ENCODE measurements at regions not wholly inside any gene's neighbourhood (a gene's known extent, or its start where the extent isn't known, plus 50 kb on each side); places are given as distances from the start of the nearest gene placed in this dataset.

DNA sequence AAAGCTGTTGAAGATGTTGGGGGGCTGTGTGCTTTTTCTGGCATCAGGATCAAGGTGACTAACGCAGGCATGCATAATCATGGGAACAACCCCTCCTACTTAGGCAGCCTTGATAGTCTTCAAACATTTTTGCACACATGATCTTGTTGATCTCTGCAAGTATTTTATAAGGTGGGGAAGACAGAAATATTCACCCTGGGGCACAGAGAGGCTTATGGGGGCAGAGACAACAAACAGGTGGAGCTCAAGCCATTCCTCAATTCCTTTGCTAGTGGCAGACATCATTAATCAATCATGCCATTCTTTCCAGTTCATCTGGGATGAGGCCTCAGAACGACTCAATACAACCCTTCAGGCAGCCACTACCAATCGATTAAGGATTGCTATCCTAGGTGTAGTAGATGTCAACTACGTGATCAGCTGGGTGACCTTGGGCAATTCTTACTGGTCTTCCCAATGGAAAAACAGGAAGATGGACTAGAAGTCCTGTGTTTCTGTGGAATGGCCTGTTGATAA lies 110.3 kb upstream of the SMAD3 start:
- no peak overlapping the region for H2BK20ac ChIP-seq (ENCODE audit: low read depth, low read length, poor library complexity, severe bottlenecking)
- H2BK5ac ChIP-seq (ENCODE audit: insufficient read length, low read length): no peak overlapping the region
- no CpG with 5 or more reads among the region's 4 CpGs for WGBS (ENCODE audit: extremely low coverage, insufficient read length, low lambda C conversion rate)
- no peaks in the 10 kb centered on the region for H3K79me2 ChIP-seq (ENCODE audit: insufficient read depth, low read length)
- no peak overlapping the region for H3K23ac ChIP-seq (ENCODE audit: insufficient read length, low read depth, low read length)
- no peak overlapping the region for H2AK5ac ChIP-seq (ENCODE audit: insufficient read length, low read length)
- no peaks in the 10 kb centered on the region for H3K9me3 ChIP-seq (ENCODE audit: control insufficient read depth, low read depth, low read length)
- DNase-seq: no peak
- H3K4me2 ChIP-seq (ENCODE audit: insufficient read depth, insufficient read length, low read length): no peak overlapping the region
- H3K4me1 ChIP-seq (ENCODE audit: insufficient read depth, low read length): no peaks in the 10 kb centered on the region; the same call in 1 of the 2 replicates
- peaks cover 8% of the 10 kb centered on the region for H3K27me3 Mint-ChIP-seq (ENCODE audit: low read depth)
- no peak overlapping the region for H4K8ac ChIP-seq (replicated peaks; ENCODE audit: insufficient read length, low read depth, low read length)
- no peak overlapping the region for H3T11ph ChIP-seq (ENCODE audit: low read length)
- no peak overlapping the region for H3K27ac ChIP-seq (ENCODE audit: insufficient read length, low read depth, low read length)
- no peaks in the 10 kb centered on the region for H3K27me3 ChIP-seq (ENCODE audit: insufficient read depth, low read length)
- no peaks in the 10 kb centered on the region for H4K20me1 ChIP-seq (ENCODE audit: control insufficient read depth, insufficient read depth, insufficient read length)
- TF ChIP-seq, protein P1, sequence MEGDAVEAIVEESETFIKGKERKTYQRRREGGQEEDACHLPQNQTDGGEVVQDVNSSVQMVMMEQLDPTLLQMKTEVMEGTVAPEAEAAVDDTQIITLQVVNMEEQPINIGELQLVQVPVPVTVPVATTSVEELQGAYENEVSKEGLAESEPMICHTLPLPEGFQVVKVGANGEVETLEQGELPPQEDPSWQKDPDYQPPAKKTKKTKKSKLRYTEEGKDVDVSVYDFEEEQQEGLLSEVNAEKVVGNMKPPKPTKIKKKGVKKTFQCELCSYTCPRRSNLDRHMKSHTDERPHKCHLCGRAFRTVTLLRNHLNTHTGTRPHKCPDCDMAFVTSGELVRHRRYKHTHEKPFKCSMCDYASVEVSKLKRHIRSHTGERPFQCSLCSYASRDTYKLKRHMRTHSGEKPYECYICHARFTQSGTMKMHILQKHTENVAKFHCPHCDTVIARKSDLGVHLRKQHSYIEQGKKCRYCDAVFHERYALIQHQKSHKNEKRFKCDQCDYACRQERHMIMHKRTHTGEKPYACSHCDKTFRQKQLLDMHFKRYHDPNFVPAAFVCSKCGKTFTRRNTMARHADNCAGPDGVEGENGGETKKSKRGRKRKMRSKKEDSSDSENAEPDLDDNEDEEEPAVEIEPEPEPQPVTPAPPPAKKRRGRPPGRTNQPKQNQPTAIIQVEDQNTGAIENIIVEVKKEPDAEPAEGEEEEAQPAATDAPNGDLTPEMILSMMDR (conservative IDR thresholded peaks at IDR 0.05): no peak
- H3K79me1 ChIP-seq (ENCODE audit: insufficient read depth, low read depth, low read length, poor library complexity, severe bottlenecking): no peaks in the 10 kb centered on the region
- peaks cover 4 to 7% of the 10 kb centered on the region in 2 experiments; a peak in 2 of 4 replicates for H3K4me1 Mint-ChIP-seq
- no peak overlapping the region for H3K9ac ChIP-seq (ENCODE audit: extremely low read depth, insufficient read length, low read length)
- H3K23me2 ChIP-seq (ENCODE audit: insufficient read length, low read depth, low read length, poor library complexity, severe bottlenecking): no peaks in the 10 kb centered on the region
- H3K18ac ChIP-seq (ENCODE audit: insufficient read length, low read depth, low read length): no peak overlapping the region
- no peak overlapping the region for H3K14ac ChIP-seq (ENCODE audit: insufficient read depth, low read length)
- H3K4me3 Mint-ChIP-seq: no peak overlapping the region
- no peak overlapping the region for H2BK15ac ChIP-seq (ENCODE audit: low read depth, low read length)
- no peaks in the 10 kb centered on the region for H3K9me3 Mint-ChIP-seq
- no peaks in the 10 kb centered on the region for H3K36me3 Mint-ChIP-seq (ENCODE audit: insufficient read depth in 1 of 3, low read depth in 3 of 3)
- no peak overlapping the region for H3K56ac ChIP-seq (ENCODE audit: insufficient read length, low read depth, low read length)
- no peak overlapping the region for H4K91ac ChIP-seq (ENCODE audit: insufficient read length, low read depth, low read length)
- no peak overlapping the region for H3K4ac ChIP-seq (ENCODE audit: low read depth, low read length)
- H2BK120ac ChIP-seq (ENCODE audit: low read depth, low read length, poor library complexity, severe bottlenecking): no peak overlapping the region
- H2AFZ ChIP-seq (ENCODE audit: low read length): no peak overlapping the region
- H2BK12ac ChIP-seq (ENCODE audit: insufficient read length, low read depth, low read length): no peak overlapping the region
- H3K27ac Mint-ChIP-seq: no peak overlapping the region
- no peak overlapping the region for H4K5ac ChIP-seq (ENCODE audit: insufficient read length, low read depth, low read length)

Data from H9 (cell line).